Ovary (tissue), 7 donors: ENCODE measurements at regions not wholly inside any gene's neighbourhood (a gene's known extent, or its start where the extent isn't known, plus 50 kb on each side); places are given as distances from the start of the nearest gene placed in this dataset.
"Not testable (repeated sequence)": the region's sequence is repeated elsewhere in the genome, so short reads cannot be mapped to it uniquely, and the experiment has no call there.

ENCODE experiments used
- DNase-seq, 5 donors: peaks; one replicate each; pipeline ENCODE4 v3.0.0-alpha.2; 2019 to 2020
- H3K27ac ChIP-seq, 2 donors: fragments of 200-600 bp; one replicate each; pipeline versions ENCODE4 v1.5.1 to v1.8.0; 2019 to 2022
- H3K27me3 ChIP-seq: fragments of 200-600 bp; one replicate; pipeline ENCODE4 v1.8.0; 2022
- H3K36me3 ChIP-seq: fragments of 200-600 bp; sonication (generic); one replicate; pipeline ENCODE4 v1.5.1; 2019
- H3K4me1 ChIP-seq: one replicate; pipeline ENCODE4 v1.8.1; 2013; ENCODE audit warnings: mild to moderate bottlenecking, moderate library complexity; ENCODE audit not compliant: insufficient read depth
- H3K4me3 ChIP-seq: fragments of 200-600 bp; sonication (generic); one replicate; pipeline ENCODE4 v1.5.1; 2017
- H3K9me3 ChIP-seq, 2 donors: fragments of 200-600 bp in 1 of 2; sonication (generic) in 1 of 2; one replicate each; pipeline versions ENCODE4 v1.5.1 to v1.8.1; 2013 to 2019; ENCODE audit warnings: mild to moderate bottlenecking in 1 of 2, moderate library complexity in 1 of 2
- EP300 ChIP-seq: sonication (generic); formaldehyde crosslinking; IDR thresholded peaks from one replicate; pipeline ENCODE4 v1.6.1; 2017; ENCODE audit warnings: antibody characterized with exemption
- POLR2A ChIP-seq: fragments of 450-650 bp; IDR thresholded peaks from one replicate; pipeline ENCODE4 v1.6.1; 2017; ENCODE audit warnings: antibody characterized with exemption, mild to moderate bottlenecking, moderate library complexity
- WGBS, 3 donors: extraction: QIAGEN DNeasy Blood & Tissue Kit in 1 of 3; methylation state at CpG; one replicate each; pipeline versions ENCODE4 v1.1.5 to v1.1.7; 2013 to 2017; 5-methylcytosine and 5-hydroxymethylcytosine counted together
- intact Hi-C, 4 donors: fragments of 100-400 bp; cut with DNase I; formaldehyde crosslinking; loops; one replicate each; pipeline versions ENCODE4 v1.11.0 to v1.15.1; 2022 to 2023
- TF ChIP-seq, protein P1 (sequence below), 3 donors: fragments of 450-650 bp in 2 of 3; fragments of 200-600 bp in 1 of 3; IDR thresholded peaks; one replicate each; pipeline versions ENCODE4 v1.5.1 to v1.8.0; 2016 to 2022; ENCODE audit warnings: antibody characterized with exemption in 3 of 3, mild to moderate bottlenecking in 1 of 3
- donor health status: DM: no; HTN: no; CAD: no; lungs with moderate emphysema.
- donor health status: DM: no; HTN: no; CAD: no.
- donor health status: Bipolar disorder and iron deficiency.
- donor health status: DM: no; HTN: no; CAD: no.
- donor health status: DM: yes; HTN: yes; CAD: no.

DNA sequence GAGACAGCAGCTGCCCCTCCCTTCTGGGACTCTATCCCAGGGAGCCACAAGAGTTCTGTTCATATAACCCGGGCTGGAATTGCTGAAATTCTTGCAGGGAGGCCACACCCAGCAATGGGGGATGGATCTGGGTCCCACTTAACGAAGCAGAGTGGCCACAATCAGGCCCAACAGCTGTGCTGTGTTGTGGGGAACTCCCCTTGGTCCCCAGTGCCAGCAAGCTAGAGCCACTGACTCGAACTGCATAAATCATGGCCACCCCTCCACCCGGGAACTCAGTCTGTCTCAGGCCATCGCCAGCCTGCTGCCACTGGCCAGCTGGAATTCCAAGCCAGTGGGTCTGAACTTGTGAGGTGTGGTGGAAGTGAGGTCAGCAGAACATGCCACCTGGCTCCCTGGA is 111.1 kb downstream of the KLF8 start:
- TF ChIP-seq EP300, result no peak
- TF ChIP-seq POLR2A, result no peak
- TF ChIP-seq, protein P1, sequence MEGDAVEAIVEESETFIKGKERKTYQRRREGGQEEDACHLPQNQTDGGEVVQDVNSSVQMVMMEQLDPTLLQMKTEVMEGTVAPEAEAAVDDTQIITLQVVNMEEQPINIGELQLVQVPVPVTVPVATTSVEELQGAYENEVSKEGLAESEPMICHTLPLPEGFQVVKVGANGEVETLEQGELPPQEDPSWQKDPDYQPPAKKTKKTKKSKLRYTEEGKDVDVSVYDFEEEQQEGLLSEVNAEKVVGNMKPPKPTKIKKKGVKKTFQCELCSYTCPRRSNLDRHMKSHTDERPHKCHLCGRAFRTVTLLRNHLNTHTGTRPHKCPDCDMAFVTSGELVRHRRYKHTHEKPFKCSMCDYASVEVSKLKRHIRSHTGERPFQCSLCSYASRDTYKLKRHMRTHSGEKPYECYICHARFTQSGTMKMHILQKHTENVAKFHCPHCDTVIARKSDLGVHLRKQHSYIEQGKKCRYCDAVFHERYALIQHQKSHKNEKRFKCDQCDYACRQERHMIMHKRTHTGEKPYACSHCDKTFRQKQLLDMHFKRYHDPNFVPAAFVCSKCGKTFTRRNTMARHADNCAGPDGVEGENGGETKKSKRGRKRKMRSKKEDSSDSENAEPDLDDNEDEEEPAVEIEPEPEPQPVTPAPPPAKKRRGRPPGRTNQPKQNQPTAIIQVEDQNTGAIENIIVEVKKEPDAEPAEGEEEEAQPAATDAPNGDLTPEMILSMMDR (IDR thresholded peaks at IDR 0.05), result no peak
- intact Hi-C loops, result no loop called here
- no peaks in the 10 kb centered on the region for H3K4me1 ChIP-seq

DNA sequence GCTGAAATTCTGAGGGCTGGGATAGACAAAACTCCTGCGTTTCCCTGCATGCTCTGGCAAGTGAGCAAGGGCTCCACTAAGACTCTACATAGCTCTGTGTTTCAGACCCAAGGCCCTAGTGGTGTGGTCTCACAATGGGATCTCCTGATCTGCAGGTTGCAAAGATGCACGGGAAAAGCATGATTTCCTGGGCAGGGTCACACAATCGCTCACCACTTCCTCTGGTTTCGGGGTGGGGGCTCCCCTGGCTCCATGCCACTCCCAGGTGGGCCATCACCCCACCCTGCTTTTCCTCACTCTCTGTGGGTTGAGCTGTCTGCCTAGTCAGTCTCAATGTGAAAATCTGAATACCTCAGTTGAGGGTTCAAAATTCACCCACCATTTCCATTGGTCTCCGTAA is 111.5 kb downstream of the KLF8 start:
- 66 to 88% (median 77%) methylated on average over 5 of the region's 5 CpGs for WGBS, 3 donors
- no peak overlapping the region for H3K27ac ChIP-seq
- intact Hi-C loops, result no loop called here

More for the DNA sequence above, 111.1 kb downstream of the KLF8 start:
- H3K27me3 ChIP-seq, result no peaks in the 10 kb centered on the region
- H3K36me3 ChIP-seq, result no peaks in the 10 kb centered on the region
- DNase-seq, result no peak
- H3K4me3 ChIP-seq, result no peak overlapping the region
- 39 to 55% (median 50%) methylated on average over 5 of the region's 5 CpGs for whole genome bisulfite sequencing, 3 donors
- H3K9me3 ChIP-seq, result no peaks in the 10 kb centered on the region
- no peak overlapping the region for H3K27ac ChIP-seq

DNA sequence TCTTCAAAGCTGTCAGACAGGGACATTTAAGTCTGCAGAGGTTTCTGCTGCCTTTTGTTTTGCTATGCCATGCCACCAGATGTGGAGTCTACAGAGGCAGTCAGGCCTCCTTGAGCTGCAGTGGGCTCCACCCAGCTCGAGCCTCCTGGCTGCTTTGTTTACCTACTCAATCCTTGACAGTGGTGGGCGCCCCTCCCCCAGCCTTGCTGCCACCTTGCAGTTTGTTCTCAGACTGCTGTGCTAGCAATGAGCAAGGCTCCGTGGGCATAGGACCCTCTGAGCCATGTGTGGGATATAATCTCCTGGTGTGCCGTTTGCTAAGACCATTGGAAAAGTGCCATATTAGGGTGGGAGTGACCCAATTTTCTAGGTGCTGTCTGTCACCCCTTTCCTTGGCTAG is 126.0 kb downstream of the KLF8 start:
- WGBS, 3 donors, result 64 to 68% (median 67%) methylated on average over 4 of the region's 4 CpGs
- H3K4me1 ChIP-seq, H3K4me3 ChIP-seq, intact Hi-C loops, H3K27me3 ChIP-seq, H3K27ac ChIP-seq, H3K9me3 ChIP-seq, H3K36me3 ChIP-seq, DNase-seq: not testable (repeated sequence)

More for the DNA sequence above, 111.5 kb downstream of the KLF8 start:
- no peaks in the 10 kb centered on the region for H3K27me3 ChIP-seq
- no peak for TF ChIP-seq POLR2A
- TF ChIP-seq EP300, result no peak
- TF ChIP-seq, protein P1 (IDR thresholded peaks at IDR 0.05), result no peak
- H3K4me1 ChIP-seq, result no peaks in the 10 kb centered on the region
- no peaks in the 10 kb centered on the region for H3K9me3 ChIP-seq
- no peak overlapping the region for H3K4me3 ChIP-seq
- H3K36me3 ChIP-seq, result no peaks in the 10 kb centered on the region
- DNase-seq, result no peak

DNA sequence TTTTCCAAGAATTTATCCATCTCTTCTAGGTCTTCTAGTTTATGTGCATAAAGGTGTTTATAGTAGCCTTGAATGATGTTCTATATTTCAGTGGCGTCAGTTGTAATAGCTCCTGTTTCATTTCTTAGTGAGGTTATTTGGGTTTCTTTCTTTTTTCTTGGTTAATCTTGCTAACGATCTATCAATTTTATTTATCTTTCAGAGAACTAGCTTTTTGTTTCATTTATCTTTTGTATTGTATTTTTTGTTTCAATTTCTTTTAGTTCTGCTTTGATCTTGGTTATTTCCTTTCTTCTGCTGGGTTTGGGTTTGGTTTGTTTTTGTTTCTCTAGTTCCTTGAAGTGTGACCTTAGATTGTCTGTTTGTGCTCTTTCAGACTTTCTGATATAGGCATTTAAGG is 133.0 kb downstream of the KLF8 start:
- H3K27ac ChIP-seq, H3K4me3 ChIP-seq, H3K4me1 ChIP-seq, H3K27me3 ChIP-seq, H3K9me3 ChIP-seq, DNase-seq, H3K36me3 ChIP-seq, intact Hi-C loops: not testable (repeated sequence)
- WGBS, 3 donors, result 63 to 77% (median 64%) methylated on average over 2 of the region's 2 CpGs

DNA sequence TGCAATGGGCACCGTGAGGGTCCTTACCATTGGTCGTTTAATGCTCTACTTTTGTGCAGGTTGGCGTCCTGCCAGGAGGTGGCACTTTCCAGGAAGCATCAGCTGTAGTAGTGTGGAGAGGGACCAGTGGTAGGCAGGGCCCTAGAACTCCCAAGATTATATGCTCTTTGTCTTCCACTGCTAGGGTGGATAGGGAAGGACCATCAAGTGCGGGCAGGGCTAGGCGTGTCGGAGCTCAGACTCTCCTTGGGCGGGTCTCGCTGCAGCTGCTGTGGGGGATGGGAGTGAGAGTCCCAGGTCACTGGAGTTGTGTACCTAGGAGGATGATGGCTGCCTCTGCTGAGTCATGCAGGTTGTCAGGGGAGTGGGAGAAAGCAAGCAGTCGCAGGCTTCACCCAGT is 134.7 kb downstream of the KLF8 start:
- DNase-seq, result peak in 1 of 5 donors; percentile 16
- Histone ChIP-seq H3K27me3 (no peaks in the 10 kb centered on the region), H3K4me1 (no peaks in the 10 kb centered on the region), H3K4me3 (no peak overlapping the region), H3K27ac (no peak overlapping the region), H3K9me3 (no peaks in the 10 kb centered on the region), H3K36me3 (no peaks in the 10 kb centered on the region)
- intact Hi-C loops, result no loop called here
- 68 to 80% (median 77%) methylated on average over 9 of the region's 9 CpGs for WGBS, 3 donors
- TF ChIP-seq, protein P1 (IDR thresholded peaks at IDR 0.05), result no peak
- TF ChIP-seq POLR2A (no peak), EP300 (no peak)

DNA sequence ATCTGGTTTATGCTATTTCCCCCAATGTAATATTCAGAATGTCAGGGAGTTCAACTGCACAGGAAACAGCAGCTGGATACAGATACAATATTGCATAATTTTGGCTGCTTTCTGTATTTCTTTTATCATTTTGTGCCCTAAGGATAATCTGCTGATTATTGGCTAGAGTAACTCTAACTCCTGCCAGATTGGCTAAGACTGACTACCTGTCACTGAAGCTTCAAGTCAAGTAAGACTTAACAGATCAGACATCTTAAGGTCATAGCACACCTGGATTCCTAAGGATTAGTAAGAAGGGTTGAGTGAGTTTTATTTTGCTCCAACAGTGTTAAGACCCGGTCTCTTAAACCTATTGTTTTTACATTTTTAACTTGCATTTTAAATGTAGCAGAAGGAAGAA is 136.8 kb downstream of the KLF8 start:
- intact Hi-C loops, result no loop called here
- no peaks in the 10 kb centered on the region for H3K9me3 ChIP-seq
- no peak overlapping the region for H3K27ac ChIP-seq
- DNase-seq, result no peak
- no peaks in the 10 kb centered on the region for H3K27me3 ChIP-seq
- TF ChIP-seq EP300 (no peak), POLR2A (no peak)
- TF ChIP-seq, protein P1 (IDR thresholded peaks at IDR 0.05), result no peak
- no peaks in the 10 kb centered on the region for H3K36me3 ChIP-seq
- no peak overlapping the region for H3K4me3 ChIP-seq
- no peaks in the 10 kb centered on the region for H3K4me1 ChIP-seq
- WGBS, 3 donors, result 56 to 67% (median 66%) methylated on average over 1 of the region's 1 CpG

DNA sequence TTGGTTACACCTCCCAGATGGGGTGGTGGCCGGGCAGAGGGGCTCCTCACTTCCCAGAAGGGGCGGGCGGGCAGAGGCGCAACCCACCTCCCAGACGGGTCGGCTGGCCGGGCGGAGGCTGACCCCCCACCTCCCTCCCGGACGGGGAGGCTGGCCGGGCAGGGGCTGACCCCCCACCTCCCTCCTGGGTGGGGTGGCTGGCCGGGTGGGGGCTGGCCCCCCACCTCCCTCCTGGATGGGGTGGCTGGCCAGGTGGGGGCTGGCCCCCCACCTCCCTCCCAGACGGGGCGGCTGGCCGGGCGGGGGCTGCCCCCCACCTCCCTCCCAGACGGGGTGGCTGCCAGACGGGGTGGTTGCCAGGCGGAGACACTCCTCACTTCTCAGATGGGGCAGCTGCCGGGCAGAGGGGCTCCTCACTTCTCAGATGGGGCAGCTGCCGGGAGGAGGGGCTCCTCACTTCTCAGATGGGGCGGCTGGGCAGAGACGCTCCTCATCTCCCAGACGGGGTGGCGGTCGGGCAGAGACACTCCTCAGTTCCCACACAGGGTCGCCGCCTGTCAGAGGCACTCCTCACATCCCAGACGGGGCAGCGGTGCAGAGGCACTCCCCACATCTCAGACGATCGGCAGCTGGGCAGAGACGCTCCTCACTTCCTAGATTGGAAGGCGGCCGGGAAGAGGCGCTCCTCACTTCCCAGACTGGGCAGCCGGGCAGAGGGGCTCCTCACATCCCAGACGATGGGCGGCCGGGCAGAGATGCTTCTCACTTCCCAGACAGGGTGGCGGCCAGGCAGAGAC is 148.0 kb downstream of the KLF8 start:
- H3K4me1 ChIP-seq, H3K27ac ChIP-seq, H3K4me3 ChIP-seq, DNase-seq, intact Hi-C loops, H3K27me3 ChIP-seq, H3K36me3 ChIP-seq, H3K9me3 ChIP-seq: not testable (repeated sequence)
- 92 to 94% (median 92%) methylated on average over 36 to 41 of the region's 41 CpGs for WGBS, 3 donors
